ENCODE measurements at regions not wholly inside any gene's neighbourhood (a gene's known extent, or its start where the extent isn't known, plus 50 kb on each side); places are given as distances from the start of the nearest gene placed in this dataset.

DNA sequence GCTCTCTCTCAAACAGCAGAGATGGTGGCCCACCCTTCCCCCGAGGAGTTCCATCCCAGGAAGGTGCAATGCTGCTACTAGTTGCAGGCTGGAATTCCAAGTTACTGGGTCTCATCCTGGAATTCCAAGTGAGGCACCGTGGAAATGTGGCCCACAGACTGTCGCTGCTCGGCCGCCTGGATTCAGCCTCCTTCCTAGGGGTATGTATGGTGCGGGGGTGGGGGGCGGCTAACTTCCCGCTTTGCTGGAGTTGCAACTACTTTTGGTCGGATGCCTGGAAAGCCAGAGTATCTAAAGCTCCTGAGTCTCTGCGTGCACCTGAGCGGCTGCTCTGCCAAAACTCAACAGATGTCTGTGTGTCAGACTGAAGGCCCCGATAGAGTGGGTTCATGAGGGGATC, 1146.2 kb downstream of the RPA4 start:
- DNase-seq (ENCODE audit: low read depth, low spot score) = no peak
- intact Hi-C loops (cut with micrococcal nuclease; ENCODE audit: unreplicated experiment) = no loop called here
- no peaks in the 10 kb centered on the region for H3K27me3 ChIP-seq (ENCODE audit: control insufficient read depth, insufficient read depth, low read length)
- no peaks in the 10 kb centered on the region for H3K9me3 ChIP-seq (ENCODE audit: control insufficient read depth, insufficient read depth, low read depth, low read length)
- TF ChIP-seq, protein P1, sequence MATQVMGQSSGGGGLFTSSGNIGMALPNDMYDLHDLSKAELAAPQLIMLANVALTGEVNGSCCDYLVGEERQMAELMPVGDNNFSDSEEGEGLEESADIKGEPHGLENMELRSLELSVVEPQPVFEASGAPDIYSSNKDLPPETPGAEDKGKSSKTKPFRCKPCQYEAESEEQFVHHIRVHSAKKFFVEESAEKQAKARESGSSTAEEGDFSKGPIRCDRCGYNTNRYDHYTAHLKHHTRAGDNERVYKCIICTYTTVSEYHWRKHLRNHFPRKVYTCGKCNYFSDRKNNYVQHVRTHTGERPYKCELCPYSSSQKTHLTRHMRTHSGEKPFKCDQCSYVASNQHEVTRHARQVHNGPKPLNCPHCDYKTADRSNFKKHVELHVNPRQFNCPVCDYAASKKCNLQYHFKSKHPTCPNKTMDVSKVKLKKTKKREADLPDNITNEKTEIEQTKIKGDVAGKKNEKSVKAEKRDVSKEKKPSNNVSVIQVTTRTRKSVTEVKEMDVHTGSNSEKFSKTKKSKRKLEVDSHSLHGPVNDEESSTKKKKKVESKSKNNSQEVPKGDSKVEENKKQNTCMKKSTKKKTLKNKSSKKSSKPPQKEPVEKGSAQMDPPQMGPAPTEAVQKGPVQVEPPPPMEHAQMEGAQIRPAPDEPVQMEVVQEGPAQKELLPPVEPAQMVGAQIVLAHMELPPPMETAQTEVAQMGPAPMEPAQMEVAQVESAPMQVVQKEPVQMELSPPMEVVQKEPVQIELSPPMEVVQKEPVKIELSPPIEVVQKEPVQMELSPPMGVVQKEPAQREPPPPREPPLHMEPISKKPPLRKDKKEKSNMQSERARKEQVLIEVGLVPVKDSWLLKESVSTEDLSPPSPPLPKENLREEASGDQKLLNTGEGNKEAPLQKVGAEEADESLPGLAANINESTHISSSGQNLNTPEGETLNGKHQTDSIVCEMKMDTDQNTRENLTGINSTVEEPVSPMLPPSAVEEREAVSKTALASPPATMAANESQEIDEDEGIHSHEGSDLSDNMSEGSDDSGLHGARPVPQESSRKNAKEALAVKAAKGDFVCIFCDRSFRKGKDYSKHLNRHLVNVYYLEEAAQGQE (IDR thresholded peaks at IDR 0.05; ENCODE audit: insufficient read depth in 1 of 2, low read depth in 2 of 2, low read length in 1 of 2) = no peak
- TF ChIP-seq SIN3A (IDR thresholded peaks at IDR 0.05; ENCODE audit: borderline replicate concordance, insufficient read depth, low read depth, low read length) (no peak), POLR2AphosphoS5 (IDR thresholded peaks at IDR 0.05; ENCODE audit: low read depth, low read length) (no peak), TCF7L2 (IDR thresholded peaks at IDR 0.05; ENCODE audit: low read depth, low read length) (no peak)
- TF ChIP-seq, protein P2, sequence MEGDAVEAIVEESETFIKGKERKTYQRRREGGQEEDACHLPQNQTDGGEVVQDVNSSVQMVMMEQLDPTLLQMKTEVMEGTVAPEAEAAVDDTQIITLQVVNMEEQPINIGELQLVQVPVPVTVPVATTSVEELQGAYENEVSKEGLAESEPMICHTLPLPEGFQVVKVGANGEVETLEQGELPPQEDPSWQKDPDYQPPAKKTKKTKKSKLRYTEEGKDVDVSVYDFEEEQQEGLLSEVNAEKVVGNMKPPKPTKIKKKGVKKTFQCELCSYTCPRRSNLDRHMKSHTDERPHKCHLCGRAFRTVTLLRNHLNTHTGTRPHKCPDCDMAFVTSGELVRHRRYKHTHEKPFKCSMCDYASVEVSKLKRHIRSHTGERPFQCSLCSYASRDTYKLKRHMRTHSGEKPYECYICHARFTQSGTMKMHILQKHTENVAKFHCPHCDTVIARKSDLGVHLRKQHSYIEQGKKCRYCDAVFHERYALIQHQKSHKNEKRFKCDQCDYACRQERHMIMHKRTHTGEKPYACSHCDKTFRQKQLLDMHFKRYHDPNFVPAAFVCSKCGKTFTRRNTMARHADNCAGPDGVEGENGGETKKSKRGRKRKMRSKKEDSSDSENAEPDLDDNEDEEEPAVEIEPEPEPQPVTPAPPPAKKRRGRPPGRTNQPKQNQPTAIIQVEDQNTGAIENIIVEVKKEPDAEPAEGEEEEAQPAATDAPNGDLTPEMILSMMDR (IDR thresholded peaks at IDR 0.05) = no peak
- H3K36me3 ChIP-seq (ENCODE audit: control insufficient read depth, insufficient read depth, low read length) = no peaks in the 10 kb centered on the region
- BruUV-seq (replicated peaks) = no TSS peak
- H3K4me1 ChIP-seq (ENCODE audit: control insufficient read depth, insufficient read depth, low read length) = no peaks in the 10 kb centered on the region
- in situ Hi-C loops (cut with HindIII; ENCODE audit: low pct_unique_long_range_greater_than_20kb, low sequenced_read_pairs) = no loop called here
- ATAC-seq = no peak
- no peak overlapping the region for H3K27ac ChIP-seq (ENCODE audit: low read length)
- POLR2A ChIA-PET = no interaction called here
- CTCF ChIA-PET = no interaction called here
- no peak overlapping the region for H3K4me3 ChIP-seq (ENCODE audit: low read depth in 2 of 2, low read length in 2 of 2)

DNA sequence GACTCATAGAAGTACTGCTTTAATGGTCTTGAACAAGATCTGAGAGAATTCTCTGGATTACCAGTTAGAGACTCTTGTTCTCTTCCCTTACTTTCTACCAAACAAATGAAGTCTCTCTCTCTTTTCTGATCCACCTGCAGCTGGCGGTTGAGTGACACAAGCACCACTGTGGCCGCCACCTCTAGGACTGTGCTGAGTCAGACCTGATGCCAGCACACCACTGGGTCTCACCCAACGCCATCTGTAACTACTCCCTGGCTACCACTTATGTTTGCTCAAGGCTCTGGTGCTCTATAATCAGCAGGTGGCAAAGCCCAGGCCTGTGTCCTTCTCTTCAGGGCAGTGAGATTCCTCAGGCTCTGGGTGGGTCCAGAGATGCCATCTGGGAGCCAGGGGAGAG, 1173.5 kb downstream of the RPA4 start:
- Histone ChIP-seq H3K4me1 (ENCODE audit: control insufficient read depth, insufficient read depth, low read length) (no peaks in the 10 kb centered on the region), H3K36me3 (ENCODE audit: control insufficient read depth, insufficient read depth, low read length) (no peaks in the 10 kb centered on the region), H3K4me3 (ENCODE audit: low read depth in 2 of 2, low read length in 2 of 2) (no peak overlapping the region), H3K27me3 (ENCODE audit: control insufficient read depth, insufficient read depth, low read length) (no peaks in the 10 kb centered on the region), H3K9me3 (ENCODE audit: control insufficient read depth, insufficient read depth, low read depth, low read length) (no peaks in the 10 kb centered on the region), H3K27ac (ENCODE audit: low read length) (no peak overlapping the region)
- ATAC-seq (no peak), DNase-seq (ENCODE audit: low read depth, low spot score) (no peak)
- intact Hi-C loops (cut with micrococcal nuclease; ENCODE audit: unreplicated experiment) (no loop called here), in situ Hi-C loops (cut with HindIII; ENCODE audit: low pct_unique_long_range_greater_than_20kb, low sequenced_read_pairs) (no loop called here)
- TF ChIP-seq, protein P2 (IDR thresholded peaks at IDR 0.05) = no peak
- no peak for TF ChIP-seq SIN3A (IDR thresholded peaks at IDR 0.05; ENCODE audit: borderline replicate concordance, insufficient read depth, low read depth, low read length)
- no peak for TF ChIP-seq POLR2AphosphoS5 (IDR thresholded peaks at IDR 0.05; ENCODE audit: low read depth, low read length)
- TF ChIP-seq, protein P1 (IDR thresholded peaks at IDR 0.05; ENCODE audit: insufficient read depth in 1 of 2, low read depth in 2 of 2, low read length in 1 of 2) = no peak
- no peak for TF ChIP-seq TCF7L2 (IDR thresholded peaks at IDR 0.05; ENCODE audit: low read depth, low read length)
- BruUV-seq (replicated peaks) = no TSS peak
- POLR2A ChIA-PET = no interaction called here
- CTCF ChIA-PET = no interaction called here
